WERI-Rb-1 (cell line): ENCODE measurements at regions not wholly inside any gene's neighbourhood (a gene's known extent, or its start where the extent isn't known, plus 50 kb on each side); places are given as distances from the start of the nearest gene placed in this dataset.

Experiments
- DNase-seq: peaks from one replicate; pipeline ENCODE4 v3.0.0-alpha.2; 2020
- H3K27ac ChIP-seq: fragments of 250-450 bp; sonication (Bioruptor Pico); 2 replicates; pipeline ENCODE4 v1.5.1; 2020; ENCODE audit warnings: mild to moderate bottlenecking, moderate library complexity
- H3K27me3 ChIP-seq: fragments of 250-450 bp; sonication (Bioruptor Pico); 2 replicates; pipeline ENCODE4 v1.5.1; 2021; ENCODE audit warnings: mild to moderate bottlenecking, low read depth, moderate library complexity; ENCODE audit not compliant: insufficient read depth, severe bottlenecking
- H3K36me3 ChIP-seq: fragments of 250-450 bp; sonication (Bioruptor Pico); 2 replicates; pipeline ENCODE4 v1.5.1; 2020; ENCODE audit warnings: mild to moderate bottlenecking, moderate library complexity
- H3K4me3 ChIP-seq: 2 replicates; pipeline ENCODE4 v1.5.1; 2011; ENCODE audit warnings: low read depth, mild to moderate bottlenecking, control low read depth, low read length
- H3K9me3 ChIP-seq: fragments of 250-450 bp; sonication (Bioruptor Pico); 2 replicates; pipeline ENCODE4 v1.5.1; 2021; ENCODE audit warnings: mild to moderate bottlenecking, moderate library complexity; ENCODE audit not compliant: severe bottlenecking
- TF ChIP-seq, protein P1 (sequence below): IDR thresholded peaks from 2 replicates; pipeline ENCODE4 v1.5.1; 2011; ENCODE audit warnings: low read depth, mild to moderate bottlenecking, control low read depth, inconsistent platforms, low read length

DNA sequence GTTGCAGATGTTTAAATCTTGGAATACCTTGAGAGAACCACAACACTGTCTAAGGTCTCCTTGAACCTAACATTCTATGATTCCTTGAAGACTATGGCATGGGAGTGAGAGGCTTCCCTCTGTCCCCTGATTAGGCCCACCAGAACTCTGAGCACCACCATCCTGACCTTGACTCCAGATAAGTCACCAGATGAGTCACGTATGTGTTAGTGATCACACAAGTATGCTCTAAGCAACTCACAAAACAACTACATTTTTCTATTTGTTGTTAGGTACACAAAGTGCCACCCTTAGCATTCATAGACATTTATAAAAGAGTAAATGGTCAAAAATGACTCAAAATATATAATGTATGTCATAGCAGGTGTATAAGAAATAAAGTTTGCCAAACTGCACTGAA, 252.9 kb upstream of the CXXC4 start:
- H3K36me3 ChIP-seq: no peaks in the 10 kb centered on the region
- no peaks in the 10 kb centered on the region for H3K27me3 ChIP-seq
- TF ChIP-seq, protein P1, sequence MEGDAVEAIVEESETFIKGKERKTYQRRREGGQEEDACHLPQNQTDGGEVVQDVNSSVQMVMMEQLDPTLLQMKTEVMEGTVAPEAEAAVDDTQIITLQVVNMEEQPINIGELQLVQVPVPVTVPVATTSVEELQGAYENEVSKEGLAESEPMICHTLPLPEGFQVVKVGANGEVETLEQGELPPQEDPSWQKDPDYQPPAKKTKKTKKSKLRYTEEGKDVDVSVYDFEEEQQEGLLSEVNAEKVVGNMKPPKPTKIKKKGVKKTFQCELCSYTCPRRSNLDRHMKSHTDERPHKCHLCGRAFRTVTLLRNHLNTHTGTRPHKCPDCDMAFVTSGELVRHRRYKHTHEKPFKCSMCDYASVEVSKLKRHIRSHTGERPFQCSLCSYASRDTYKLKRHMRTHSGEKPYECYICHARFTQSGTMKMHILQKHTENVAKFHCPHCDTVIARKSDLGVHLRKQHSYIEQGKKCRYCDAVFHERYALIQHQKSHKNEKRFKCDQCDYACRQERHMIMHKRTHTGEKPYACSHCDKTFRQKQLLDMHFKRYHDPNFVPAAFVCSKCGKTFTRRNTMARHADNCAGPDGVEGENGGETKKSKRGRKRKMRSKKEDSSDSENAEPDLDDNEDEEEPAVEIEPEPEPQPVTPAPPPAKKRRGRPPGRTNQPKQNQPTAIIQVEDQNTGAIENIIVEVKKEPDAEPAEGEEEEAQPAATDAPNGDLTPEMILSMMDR: no peak
- H3K27ac ChIP-seq: no peak overlapping the region
- no peak overlapping the region for H3K4me3 ChIP-seq
- no peaks in the 10 kb centered on the region for H3K9me3 ChIP-seq
- DNase-seq: no peak

DNA sequence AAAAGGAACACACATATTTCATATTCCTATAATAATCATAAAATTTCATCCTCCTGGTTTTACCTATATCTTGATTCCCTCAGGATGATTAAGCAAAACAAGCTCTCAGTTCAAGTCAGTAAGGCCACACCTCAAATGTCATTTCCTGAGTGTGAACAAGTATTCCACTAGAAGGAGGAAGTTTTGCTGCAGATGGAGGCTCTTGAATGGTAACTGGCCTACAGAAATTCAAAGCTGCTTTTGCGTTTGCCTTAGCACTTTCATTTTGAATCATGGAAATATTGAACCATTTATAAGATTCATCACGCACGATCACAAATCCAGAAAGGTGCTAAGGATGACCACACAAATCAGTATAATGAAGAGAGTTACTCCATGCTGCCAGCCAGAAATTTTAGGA, 254.4 kb upstream of the CXXC4 start:
- Histone ChIP-seq H3K9me3 (no peaks in the 10 kb centered on the region), H3K27ac (no peak overlapping the region), H3K36me3 (no peaks in the 10 kb centered on the region), H3K4me3 (no peak overlapping the region), H3K27me3 (no peaks in the 10 kb centered on the region)
- TF ChIP-seq, protein P1: no peak
- no peak for DNase-seq

DNA sequence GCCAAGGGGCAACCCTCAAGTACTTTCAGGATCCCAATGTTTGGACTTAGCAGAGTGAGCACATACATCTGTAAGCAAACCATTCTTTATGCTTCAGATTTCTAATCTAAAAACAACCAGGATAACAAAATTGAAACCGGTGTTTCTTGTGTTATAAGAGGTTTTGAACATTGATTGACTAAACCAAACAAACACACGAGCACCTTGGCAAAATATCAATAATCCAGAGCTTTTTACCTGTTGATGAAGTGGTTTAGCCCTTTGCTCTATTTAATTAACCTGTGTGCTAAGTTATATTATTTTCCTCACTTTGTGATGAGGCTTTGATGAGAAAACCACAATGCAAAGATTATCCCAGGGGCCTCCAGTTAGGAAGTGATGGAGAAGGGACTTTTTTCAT, 255.3 kb upstream of the CXXC4 start:
- TF ChIP-seq, protein P1: no peak
- Histone ChIP-seq H3K9me3 (no peaks in the 10 kb centered on the region), H3K4me3 (no peak overlapping the region), H3K27me3 (no peaks in the 10 kb centered on the region), H3K36me3 (no peaks in the 10 kb centered on the region), H3K27ac (no peak overlapping the region)
- DNase-seq: no peak

DNA sequence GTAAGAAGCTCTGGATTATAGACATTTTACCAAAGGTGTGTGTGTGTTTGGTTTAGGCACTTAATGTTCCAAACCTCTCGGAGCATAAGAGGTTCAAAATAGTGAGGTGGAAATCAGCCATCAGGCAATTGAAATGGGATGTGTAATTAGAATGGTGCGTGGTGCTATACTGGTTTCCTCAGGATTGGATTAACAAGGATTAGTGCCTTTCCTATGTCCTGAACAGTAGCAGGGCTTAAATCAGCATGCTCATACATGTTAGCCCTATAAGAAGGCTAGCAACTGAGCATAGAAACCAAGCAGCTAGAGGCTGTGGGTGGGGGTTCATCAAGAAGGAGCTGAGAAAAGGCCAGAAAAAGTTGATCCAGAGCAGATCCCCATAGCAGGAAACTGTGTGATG, 256.8 kb upstream of the CXXC4 start:
- H3K27ac ChIP-seq: peak overlapping the region; percentile 14
- no peaks in the 10 kb centered on the region for H3K27me3 ChIP-seq
- DNase-seq: peak; percentile 74
- H3K9me3 ChIP-seq: no peaks in the 10 kb centered on the region
- H3K4me3 ChIP-seq: no peak overlapping the region
- TF ChIP-seq, protein P1: no peak
- no peaks in the 10 kb centered on the region for H3K36me3 ChIP-seq

DNA sequence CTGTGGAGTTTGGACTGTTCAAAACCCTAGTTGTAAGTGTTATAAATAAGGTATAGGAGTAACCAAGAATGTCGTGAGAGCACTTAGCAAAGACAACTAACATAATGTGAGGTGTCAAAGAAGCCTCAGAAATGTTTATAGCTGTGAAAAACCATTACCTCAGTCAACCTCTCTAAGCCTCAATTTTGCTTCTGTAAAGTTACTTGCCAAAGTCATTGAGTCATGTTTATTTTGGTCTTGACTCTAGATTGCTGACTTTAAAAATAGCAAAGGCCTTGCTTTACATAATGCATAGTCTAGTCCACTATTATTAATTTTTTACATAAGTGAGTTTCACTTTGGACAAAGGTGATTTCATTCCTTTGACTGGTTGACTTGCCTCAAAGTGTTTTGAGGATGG, 257.6 kb upstream of the CXXC4 start:
- Histone ChIP-seq H3K36me3 (no peaks in the 10 kb centered on the region), H3K4me3 (no peak overlapping the region), H3K27me3 (no peaks in the 10 kb centered on the region), H3K9me3 (no peaks in the 10 kb centered on the region), H3K27ac (no peak overlapping the region)
- no peak for DNase-seq
- TF ChIP-seq, protein P1: no peak

DNA sequence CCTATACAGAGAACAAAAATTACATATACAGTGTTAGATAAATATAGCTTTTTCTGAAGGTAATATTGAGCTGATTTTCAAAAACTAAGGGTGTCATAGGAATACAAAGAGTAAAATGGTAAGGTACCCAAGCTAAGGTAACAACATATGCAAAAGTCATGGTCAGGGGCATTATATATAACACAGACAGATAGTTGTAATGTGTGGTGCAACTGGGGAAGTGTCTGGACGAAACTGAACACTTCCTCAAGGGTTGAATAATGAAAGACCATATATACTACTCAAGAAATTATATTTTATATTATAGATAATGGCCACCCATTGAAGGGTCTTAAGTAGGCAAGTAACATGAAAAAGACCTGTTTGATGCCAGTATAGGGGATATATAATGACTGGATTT, 262.1 kb upstream of the CXXC4 start:
- no peak for DNase-seq
- Histone ChIP-seq H3K27ac (no peak overlapping the region), H3K27me3 (no peaks in the 10 kb centered on the region), H3K4me3 (no peak overlapping the region), H3K9me3 (no peaks in the 10 kb centered on the region), H3K36me3 (no peaks in the 10 kb centered on the region)
- TF ChIP-seq, protein P1: no peak
